HG03103 (cell line): ENCODE measurements at regions not wholly inside any gene's neighbourhood (a gene's known extent, or its start where the extent isn't known, plus 50 kb on each side); places are given as distances from the start of the nearest gene placed in this dataset.

Source experiments
- ATAC-seq: cut with Tn5 transposase; IDR thresholded peaks from one replicate; pipeline ENCODE4 v1.9.1; 2021; ENCODE audit warnings: low read depth; ENCODE audit not compliant: unreplicated experiment

DNA sequence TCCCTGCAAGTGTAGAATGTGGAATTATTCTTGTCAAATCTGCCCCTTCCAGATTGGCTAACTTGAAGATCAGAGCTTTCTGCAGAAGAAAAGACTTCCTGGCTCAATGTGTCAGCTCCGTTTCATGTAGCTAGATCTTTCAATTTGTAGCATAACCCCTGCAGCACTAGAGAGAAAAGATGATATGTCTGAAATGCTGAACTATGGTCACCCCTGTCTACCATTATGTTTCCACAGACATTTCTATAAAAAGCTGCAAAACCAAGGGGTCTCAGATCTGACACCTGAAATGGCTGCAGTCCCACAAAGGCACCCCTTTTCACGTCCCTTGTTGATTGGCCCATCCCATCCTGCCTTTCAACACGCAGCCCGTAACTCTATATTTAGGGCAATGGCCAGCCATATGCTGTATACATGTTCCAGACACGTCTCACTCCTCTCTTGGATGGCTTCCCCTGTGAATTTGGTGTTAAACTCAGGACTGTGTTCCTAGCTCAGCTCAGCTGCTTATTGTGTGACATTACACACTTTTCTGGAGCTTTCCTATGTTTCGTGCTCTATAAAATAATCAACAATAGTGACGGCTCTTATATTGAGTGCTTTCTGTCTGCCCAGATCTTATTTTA is 648.6 kb upstream of the CELF2 start:
- ATAC-seq = no peak

DNA sequence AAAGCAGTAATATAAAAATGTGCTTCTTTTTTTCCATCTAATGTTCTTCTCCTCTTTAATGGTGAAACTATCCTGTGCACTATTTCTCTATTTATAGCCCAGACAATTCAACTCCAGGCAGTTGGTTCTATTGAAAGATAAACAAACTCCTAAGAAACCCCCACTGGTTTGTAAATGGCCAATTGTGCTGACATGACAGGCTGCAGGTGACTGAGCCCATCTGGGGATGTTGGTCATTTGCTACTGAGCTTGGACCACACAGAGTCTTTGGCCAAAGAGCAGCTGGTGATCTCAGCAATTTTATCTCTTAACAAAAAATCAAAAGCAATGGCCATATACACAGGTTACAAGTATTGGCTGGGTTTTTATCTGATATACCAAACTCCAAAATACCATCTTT is 631.8 kb upstream of the CELF2 start:
- ATAC-seq = no peak

DNA sequence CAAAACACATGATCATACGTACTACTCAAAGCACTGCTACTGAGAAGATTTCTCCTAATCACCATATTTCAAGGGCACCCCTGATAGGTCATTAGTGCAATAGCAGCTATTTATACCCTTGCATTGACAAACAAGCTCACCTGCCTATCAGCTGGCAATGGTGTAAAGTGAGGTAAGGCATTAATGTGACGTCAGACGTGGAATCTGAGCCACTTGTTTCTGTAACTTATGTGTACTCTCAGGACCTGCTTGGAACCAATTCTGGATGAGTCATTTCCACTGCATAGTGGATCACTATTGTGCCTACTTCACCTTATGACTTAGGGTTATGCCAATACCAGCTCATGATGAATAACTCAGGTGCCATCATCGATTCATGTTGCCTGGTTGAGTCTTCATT is 628.5 kb upstream of the CELF2 start:
- no peak for ATAC-seq

DNA sequence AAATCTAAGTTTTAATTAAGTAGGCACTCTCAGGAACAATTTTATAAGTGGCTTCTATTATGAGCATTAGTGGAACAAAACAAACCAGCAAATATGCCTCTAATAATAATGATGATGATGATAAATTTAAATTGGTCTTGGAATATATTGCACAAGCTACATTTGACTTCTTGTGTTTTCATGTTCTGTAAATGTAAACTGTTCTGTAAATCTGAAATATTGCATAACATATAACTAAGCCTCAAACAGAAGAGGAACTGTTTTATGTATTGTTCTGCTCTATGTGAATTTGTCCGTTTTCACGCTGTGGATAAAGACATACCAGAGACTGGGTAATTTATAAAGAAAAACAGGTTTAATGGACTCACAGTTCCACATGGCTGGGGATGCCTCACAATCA is 625.2 kb upstream of the CELF2 start:
- no peak for ATAC-seq

DNA sequence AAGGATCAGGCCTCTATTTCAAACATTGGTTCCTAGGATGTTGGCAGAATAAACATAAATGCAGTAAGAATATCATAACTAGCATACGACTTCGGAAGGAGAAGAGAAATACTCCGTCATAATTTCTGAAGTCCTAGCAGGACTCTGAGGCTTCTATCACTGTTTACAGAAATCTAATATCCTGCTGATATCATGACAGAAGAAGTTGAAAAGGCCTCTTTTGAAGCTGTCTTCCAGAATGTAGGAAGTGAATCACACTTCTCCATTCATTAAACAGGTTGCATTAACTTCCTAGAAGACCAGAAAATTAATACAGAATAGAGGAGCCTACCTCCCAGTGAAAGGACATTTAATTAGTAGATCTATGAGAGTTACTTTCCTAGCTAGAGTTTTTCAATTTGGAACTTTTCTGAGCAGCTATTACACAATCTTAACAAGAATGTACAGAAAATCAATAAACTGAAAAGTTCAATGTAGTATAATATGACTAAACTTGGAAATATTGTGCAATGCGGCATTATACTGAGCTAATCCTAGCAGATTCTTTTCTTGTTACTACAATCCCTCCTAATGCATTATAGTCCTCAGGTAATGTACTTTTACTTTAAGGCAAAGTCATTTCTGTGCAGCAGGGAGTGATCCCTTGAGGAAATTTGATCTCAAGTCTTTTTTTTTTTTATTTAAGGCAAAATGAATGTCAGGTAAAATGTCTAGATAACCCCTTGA is 622.6 kb upstream of the CELF2 start:
- no peak for ATAC-seq

DNA sequence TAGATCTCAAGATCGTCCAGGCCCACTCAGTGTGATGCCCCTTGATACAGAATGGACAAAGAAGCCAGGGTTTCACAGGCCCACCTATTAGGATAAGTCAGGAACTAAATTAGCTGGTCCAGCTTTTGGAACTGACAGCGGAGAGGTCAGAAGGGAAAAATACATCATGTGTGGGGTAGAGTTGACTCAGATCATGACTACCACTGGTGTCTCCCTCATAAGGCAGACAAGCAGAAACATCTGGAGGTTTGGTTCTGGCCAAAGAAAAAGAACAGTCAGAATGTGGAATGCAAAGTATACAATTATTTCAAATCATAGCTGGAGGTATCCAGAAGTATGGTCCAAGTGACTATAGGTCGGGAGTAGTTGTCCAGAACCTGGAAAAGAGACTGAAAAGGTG is 621.1 kb upstream of the CELF2 start:
- ATAC-seq = no peak

DNA sequence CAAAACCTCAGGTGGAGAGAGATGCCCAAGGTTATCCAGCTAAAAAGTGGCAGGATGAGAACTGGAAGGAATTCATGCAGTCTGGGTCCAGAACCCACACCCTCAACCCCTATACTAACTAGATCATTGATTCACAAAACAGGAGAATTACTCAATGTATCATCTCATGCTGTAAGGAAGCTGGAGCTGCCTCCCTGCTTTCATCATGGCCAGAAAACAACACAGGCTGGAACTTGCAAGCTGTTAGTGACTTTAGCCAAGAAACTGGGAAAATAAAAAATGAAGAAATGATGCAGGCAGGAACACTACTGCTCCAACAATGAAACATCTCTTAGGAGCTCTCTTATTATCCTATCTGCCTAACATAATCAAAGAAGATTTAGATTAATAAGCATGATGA is 619.8 kb upstream of the CELF2 start:
- ATAC-seq = no peak

DNA sequence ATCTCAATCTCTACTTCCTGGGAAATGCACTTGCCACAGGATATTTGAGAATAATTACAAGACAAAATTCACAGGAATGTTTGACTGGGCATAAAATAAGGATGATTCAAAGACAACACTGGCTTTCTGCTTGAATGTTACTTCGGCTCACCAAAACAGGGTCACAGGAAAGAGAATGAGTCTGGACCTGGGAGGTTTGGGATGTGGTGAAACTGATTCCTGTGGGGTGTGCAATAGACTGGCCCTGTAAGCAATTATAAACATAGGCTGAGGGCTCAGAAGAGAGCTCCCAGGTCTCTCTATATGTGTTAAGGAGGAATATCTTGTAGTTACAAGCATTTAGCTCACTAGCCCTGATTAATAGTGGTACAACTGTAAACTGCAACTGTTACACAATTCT is 613.9 kb upstream of the CELF2 start:
- ATAC-seq = no peak

DNA sequence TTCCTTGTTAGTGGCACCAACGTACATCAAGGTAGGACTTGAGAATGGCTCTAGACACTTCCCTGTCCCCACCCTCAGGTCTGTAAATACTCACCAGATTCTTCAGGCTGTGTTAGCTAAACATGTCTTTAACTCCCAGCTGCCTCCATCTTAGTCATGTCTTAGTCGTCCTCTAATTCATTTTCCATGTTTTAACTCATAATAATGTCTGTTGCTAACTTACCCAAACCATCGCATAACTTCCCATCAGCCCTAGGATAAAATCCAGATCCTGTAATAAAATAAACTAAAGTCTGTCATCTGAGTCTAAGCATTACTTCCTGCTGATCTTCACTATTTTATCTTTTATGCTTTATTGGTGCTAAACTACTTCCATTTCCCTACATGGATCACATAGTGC is 600.0 kb upstream of the CELF2 start:
- no peak for ATAC-seq

DNA sequence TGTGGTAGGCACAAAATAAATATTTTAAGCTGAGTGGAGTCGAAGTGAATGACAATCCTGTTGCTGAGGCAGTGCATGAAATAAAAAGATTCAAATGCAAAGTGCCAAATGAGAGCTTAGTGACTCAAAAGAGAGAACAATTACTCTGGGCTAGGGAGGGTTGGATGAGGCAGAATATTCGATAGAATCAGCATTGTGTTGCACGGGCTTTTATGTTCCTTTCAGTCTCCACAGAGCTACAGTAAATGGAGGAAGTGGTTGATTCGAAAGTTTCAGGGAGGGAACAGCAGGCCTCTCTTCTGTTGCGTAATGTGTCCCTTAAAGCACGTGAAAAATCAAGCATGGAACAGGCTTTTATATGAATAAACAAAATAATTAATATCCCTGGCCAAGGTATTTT is 599.3 kb upstream of the CELF2 start:
- peak; percentile 100 for ATAC-seq

DNA sequence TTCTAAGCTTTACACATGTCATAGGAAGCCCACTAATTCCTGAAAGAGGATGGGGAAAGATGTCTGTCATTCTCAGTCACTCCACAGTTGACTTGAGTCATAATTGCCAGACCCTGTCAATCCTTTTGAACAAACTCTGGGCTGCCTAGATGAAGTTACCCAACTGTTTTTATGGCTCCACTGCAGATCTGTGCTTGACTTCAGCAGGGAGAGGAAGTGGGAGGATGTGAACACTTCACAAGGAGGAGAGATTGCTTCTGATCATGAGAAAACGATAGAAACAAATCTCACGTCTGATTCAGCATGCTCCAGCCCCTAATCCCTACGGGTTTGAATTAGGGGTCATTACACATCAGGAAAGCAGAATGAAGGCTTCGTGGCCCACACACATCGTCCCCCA is 596.6 kb upstream of the CELF2 start:
- no peak for ATAC-seq

DNA sequence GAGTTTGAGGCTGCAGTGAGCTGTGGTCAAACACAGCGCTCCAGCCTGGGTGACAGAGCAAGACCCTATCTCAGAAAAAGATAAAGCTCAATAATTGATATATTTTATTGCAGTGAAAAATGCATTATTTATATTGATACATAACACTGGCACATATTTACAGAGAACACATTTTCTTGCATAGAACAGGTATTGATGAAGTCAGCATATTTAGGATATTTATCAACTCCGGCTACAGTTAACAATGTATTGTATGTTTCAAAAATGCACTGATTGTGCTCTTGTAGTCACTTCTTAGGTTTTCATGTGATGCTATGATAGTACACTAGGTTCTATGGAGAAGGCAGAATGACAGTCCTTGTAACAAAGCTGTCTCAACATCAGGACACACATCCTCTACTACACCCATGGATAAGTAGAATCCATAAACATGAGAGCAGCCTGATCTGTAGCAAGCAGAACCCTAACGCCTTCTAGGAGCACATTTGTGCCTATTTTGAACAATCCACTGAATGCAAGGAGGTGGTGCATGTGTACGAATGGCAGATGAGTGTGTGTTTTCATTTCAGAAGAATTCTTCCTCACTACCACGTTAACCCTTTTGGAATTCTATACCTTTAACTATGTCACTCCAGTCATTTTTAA is 586.1 kb upstream of the CELF2 start:
- no peak for ATAC-seq

DNA sequence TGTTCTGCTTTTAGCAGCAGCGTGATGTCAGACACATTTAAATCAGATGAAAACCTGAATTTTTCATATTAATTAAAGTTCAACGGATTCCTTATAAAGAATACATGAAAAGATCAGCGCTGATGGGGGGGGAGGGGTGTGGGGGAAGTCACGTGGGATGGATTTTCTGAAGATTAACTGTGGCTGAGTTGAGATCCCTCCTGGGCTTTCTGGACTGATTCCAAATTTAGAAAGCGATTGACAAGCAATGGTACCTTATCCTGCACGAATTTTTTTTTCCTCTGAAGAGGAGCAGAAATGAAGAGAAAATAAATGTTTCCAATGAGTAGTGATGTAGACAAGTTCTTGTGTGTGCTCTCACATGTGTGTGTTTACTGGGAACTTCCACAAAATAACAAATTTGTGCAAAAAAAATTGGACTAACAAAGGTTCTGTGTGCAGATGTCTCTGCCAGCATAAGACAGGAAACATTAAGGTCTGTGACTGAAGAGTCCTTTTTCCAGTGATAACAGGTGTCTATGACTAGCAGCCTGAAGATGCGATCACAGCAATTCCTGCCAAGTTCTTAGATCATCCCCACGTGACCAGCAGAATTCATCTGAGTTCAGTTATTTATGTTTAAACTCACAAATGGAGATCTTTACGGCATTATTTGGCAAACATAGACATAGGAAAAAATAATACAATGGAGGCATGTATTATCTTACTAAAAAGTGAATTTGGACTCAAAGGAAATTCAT is 585.2 kb upstream of the CELF2 start:
- ATAC-seq = no peak

DNA sequence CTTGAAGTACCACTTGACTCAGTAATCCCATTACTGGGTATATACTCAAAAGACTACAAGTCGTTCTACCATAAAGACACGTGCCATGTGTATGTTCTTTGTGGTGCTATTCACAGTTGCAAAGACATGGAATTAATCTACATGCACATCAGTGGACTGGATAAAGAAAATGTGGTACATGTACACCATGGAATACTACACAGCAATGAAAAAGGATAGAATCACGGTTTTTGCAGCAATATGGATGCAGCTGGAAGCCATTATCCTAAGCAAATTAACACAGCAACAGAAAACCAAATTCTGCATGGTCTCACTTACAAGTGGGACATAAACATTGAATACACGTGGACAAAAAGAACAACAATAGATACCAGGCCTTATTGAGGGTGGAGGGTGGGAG is 583.4 kb upstream of the CELF2 start:
- no peak for ATAC-seq

DNA sequence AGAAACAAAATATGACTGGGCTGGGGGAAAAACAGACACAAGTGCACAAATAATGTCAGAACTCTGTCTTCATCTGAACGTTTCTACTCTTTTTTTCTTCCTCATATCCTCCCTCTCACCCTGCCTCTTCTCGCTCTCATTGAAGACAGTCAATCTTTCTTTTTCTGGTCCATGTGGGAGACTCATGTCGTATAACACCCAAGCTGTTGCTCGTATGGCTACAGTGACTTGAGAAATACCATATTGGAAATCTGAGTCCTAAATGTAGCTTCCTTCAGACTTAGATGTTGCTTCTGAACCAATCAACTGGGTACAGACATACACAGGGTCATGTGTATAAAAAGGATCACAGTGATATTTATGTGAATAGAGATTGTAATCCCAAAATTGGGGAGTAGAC is 579.8 kb upstream of the CELF2 start:
- ATAC-seq = no peak

DNA sequence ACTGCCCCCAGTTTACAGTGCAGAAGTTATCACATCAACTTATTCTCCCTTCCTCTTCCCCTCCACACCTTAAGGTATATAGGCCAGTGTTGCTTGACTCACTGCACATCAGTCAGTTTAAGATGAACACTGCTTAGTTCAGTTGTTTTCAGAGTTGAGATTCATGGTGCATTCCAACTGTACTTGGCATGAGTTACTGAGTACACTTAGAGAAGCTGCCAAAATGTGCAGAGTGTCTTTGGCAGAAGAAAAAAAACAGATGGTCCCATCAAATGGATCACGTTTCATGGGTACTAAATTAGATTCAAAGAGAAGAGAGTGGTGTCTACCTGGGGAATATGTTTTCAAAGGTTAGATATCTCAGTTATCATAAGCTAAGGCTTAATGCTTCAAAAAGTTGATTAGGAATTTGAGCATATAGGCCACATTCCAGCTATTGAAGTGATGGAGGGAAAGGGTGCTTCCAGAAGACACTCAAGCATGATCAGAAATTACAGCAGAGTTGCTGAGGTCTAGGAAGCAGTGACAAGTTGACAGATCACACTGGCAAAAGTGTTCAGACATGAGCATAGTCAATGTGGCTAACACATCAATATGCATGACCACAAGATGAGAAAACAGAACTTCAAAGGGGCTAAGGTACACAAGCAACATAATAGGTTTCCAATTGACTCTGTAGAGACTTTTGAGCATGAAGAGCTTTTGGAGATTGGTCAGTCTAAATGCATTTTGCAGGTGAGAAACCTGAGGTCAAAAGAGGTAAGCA is 579.2 kb upstream of the CELF2 start:
- ATAC-seq = no peak

DNA sequence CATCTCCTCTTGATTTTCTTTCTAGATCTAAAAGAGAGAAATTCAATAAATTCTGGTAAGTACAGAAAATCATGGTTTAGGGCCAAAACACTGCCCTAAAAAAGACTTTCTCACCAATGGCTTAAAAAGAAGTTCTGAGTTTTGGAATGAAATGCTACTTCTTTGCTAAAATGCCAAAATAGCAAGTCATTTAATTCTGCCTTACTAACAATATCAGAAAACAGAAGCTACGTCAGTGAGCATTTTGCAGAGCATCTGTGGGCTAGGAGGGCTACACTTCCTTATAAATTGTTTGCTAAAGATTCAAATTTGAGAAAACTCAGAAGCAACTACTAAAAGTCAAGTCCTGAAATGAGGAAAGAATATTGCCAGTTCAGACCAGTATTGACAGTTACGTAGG is 560.8 kb upstream of the CELF2 start:
- no peak for ATAC-seq

DNA sequence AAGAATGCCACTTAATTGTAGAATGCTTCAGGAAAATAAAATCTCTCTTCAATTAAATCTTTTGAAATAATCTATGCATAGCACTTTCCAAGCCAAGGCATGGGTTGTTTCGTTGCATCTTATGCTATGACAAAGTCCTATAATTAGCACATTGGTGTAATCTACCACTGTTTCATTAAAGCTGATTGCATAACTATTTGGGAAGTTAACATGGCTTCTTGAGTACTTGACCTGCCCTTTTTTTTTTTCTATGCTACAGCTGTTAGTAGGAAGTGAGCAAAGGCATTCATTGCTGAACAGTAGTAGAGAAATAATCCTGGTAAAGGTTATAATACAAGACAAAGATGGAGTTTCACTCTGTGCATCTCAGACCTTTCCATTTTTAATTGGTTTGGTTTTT is 557.2 kb upstream of the CELF2 start:
- ATAC-seq = no peak

DNA sequence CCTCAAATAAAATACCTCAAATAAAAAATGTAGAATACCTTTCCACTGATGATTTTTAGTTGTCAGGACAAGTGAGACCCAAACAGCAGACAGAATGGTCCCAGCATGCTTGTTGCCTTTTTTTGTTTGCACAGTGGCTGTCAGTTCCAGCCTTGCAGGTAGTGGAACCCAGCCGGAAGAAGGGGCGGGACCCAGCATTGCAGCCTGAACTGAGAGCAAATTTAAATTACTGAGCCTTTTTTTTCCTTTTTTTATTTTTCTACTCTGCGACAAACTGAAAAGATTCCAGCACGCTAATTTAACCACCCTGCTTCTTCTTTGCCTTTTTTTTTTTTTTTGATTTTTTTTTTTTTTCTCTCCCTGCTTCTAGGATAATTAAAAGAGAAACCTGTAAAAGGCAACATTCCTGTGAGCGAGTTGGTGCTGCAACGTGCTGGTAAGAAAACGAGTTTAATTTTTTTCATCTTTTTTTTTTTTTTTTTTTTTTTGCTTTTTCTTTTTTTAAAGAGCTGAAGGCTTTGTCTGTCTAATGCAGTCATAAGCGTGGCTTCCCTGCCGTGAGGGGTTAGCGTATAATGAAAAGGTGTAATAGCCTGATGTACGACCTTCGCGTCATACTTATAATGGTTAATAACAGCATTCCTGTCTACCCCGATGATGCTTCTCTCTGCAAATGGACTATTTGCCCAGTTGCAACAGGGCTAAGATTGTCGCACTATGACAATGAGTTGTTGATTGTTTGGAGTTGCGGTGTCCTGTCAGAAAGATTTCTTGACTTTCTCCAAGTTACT is 555.3 kb upstream of the CELF2 start:
- no peak for ATAC-seq

DNA sequence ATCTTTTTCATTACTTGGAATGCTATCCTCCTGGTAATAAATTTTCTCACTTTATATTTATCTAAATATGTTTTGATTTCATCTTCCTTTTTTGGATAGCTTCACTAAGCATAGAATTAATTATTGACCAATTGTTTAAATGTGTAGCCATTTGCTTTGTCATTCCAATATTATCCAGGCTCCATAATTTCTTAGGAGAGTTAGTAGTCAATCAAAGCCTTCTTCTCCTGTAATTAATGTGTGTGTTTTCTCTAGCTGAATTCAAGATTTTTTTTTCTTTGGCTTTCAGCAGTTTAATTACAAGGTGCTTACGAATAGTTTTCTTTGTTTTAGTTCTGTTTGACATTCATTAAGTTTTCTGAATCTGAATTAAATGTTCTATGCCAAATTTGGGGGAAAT is 545.9 kb upstream of the CELF2 start:
- ATAC-seq = no peak
